Testis (tissue), 2 donors: ENCODE measurements at regions not wholly inside any gene's neighbourhood (a gene's known extent, or its start where the extent isn't known, plus 50 kb on each side); places are given as distances from the start of the nearest gene placed in this dataset.

Source experiments
- DNase-seq: peaks from one replicate; pipeline ENCODE4 v3.0.0-alpha.2; 2019
- H3K27ac ChIP-seq, 2 donors: fragments of 200-600 bp; sonication (generic); one replicate each; pipeline ENCODE4 v1.5.1; 2019
- H3K27me3 ChIP-seq: fragments of 200-600 bp; sonication (generic); one replicate; pipeline ENCODE4 v1.5.1; 2019
- H3K36me3 ChIP-seq: fragments of 200-600 bp; sonication (generic); one replicate; pipeline ENCODE4 v1.5.1; 2017; ENCODE audit warnings: low read depth; ENCODE audit errors: missing control alignments
- H3K4me1 ChIP-seq: fragments of 200-600 bp; sonication (generic); one replicate; pipeline ENCODE4 v1.5.1; 2019
- H3K4me3 ChIP-seq, 2 donors: fragments of 200-600 bp; sonication (generic); one replicate each; pipeline ENCODE4 v1.5.1; 2017 to 2019
- H3K9me3 ChIP-seq: fragments of 200-600 bp; sonication (generic); one replicate; pipeline ENCODE4 v1.5.1; 2017
- POLR2A ChIP-seq: fragments of 450-650 bp; IDR thresholded peaks from one replicate; pipeline ENCODE4 v1.6.1; 2017; ENCODE audit warnings: antibody characterized with exemption, mild to moderate bottlenecking, moderate library complexity
- WGBS, 2 donors: methylation state at CpG; one replicate each; pipeline ENCODE4 v1.1.5; 2018; 5-methylcytosine and 5-hydroxymethylcytosine counted together
- intact Hi-C: fragments of 100-400 bp; cut with DNase I; formaldehyde crosslinking; loops from one replicate; pipeline ENCODE4 v1.15.1; 2023; ENCODE audit warnings: low total_unique reads
- TF ChIP-seq, protein P1 (sequence below), 3 experiments: fragments of 450-650 bp in 2 of 3; fragments of 200-600 bp in 1 of 3; sonication (generic) in 1 of 3; IDR thresholded peaks; one replicate each; pipeline ENCODE4 v1.5.1; 2016 to 2019; ENCODE audit warnings: antibody characterized with exemption in 3 of 3, mild to moderate bottlenecking in 2 of 3, moderate library complexity in 1 of 3

- no peak for TF ChIP-seq POLR2A
- TF ChIP-seq, protein P1, sequence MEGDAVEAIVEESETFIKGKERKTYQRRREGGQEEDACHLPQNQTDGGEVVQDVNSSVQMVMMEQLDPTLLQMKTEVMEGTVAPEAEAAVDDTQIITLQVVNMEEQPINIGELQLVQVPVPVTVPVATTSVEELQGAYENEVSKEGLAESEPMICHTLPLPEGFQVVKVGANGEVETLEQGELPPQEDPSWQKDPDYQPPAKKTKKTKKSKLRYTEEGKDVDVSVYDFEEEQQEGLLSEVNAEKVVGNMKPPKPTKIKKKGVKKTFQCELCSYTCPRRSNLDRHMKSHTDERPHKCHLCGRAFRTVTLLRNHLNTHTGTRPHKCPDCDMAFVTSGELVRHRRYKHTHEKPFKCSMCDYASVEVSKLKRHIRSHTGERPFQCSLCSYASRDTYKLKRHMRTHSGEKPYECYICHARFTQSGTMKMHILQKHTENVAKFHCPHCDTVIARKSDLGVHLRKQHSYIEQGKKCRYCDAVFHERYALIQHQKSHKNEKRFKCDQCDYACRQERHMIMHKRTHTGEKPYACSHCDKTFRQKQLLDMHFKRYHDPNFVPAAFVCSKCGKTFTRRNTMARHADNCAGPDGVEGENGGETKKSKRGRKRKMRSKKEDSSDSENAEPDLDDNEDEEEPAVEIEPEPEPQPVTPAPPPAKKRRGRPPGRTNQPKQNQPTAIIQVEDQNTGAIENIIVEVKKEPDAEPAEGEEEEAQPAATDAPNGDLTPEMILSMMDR (IDR thresholded peaks at IDR 0.05): no peak
- H3K27me3 ChIP-seq: no peaks in the 10 kb centered on the region
- WGBS, 2 donors: 88 to 100% methylated on average over 1 of the region's 1 CpG
Measured at GRCh38 chr5:163281512-163281911, 155.9 kb upstream of the CCNG1 start.

GRCh38 chr5:163293836-163294235 lies 143.6 kb upstream of the CCNG1 start:
- Histone ChIP-seq H3K4me3 (no peak overlapping the region), H3K4me1 (no peaks in the 10 kb centered on the region), H3K9me3 (no peaks in the 10 kb centered on the region), H3K36me3 (no peaks in the 10 kb centered on the region), H3K27ac (no peak overlapping the region), H3K27me3 (no peaks in the 10 kb centered on the region)
- WGBS, 2 donors: 83 to 89% methylated on average over 1 of the region's 1 CpG
- intact Hi-C loops: no loop called here
- no peak for DNase-seq
- no peak for TF ChIP-seq POLR2A
- TF ChIP-seq, protein P1 (IDR thresholded peaks at IDR 0.05): no peak

More at GRCh38 chr5:163281512-163281911, 155.9 kb upstream of the CCNG1 start:
- H3K9me3 ChIP-seq: no peaks in the 10 kb centered on the region
- intact Hi-C loops: no loop called here
- no peak for DNase-seq
- H3K4me3 ChIP-seq: no peak overlapping the region
- no peak overlapping the region for H3K27ac ChIP-seq
- H3K36me3 ChIP-seq: no peaks in the 10 kb centered on the region
- H3K4me1 ChIP-seq: no peaks in the 10 kb centered on the region

DNA sequence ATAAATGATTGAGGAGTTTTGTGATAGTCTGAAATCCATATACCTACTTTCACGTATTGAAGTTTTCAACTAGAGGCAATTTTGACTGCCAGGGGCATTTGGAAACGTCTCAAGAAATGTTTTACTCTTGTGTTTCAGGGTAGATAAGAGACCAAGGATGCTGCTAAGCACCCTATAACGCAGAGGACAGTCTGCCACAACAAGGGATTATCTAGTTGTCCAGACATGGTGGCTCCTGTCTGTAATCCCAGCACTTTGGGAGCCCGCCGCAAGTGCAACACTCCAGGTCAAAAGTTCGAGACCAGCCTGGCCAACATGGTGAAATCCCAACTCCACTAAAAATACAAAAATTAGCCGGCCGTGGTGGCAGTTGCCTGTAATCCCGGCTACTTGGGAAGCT lies 133.7 kb upstream of the CCNG1 start:
- Histone ChIP-seq H3K27ac (no peak overlapping the region), H3K27me3 (no peaks in the 10 kb centered on the region), H3K36me3 (no peaks in the 10 kb centered on the region), H3K4me1 (no peaks in the 10 kb centered on the region), H3K9me3 (no peaks in the 10 kb centered on the region), H3K4me3 (no peak overlapping the region)
- intact Hi-C loops: no loop called here
- TF ChIP-seq POLR2A: no peak
- TF ChIP-seq, protein P1 (IDR thresholded peaks at IDR 0.05): no peak
- no peak for DNase-seq
- WGBS, 2 donors: 75 to 84% methylated on average over 9 of the region's 9 CpGs

DNA sequence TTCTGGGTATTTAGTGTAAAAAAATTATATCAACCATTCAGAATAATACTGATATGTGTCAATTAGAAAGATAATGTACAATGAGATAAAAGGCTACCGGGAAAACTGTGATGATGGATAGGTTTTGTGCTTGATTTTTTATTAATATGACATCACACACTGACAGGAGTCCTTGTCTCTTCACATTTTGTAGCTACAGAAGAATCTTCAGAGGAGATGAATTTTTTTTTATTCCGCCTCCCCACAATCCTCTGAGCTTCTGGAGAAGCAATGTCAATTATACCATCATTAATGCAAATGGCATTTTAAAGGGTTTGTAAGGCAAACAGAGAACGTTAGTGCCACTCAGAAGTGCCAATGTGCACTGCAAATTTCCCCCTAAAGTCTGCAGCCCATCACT lies 131.7 kb upstream of the CCNG1 start:
- intact Hi-C loops: no loop called here
- Histone ChIP-seq H3K27me3 (no peaks in the 10 kb centered on the region), H3K9me3 (no peaks in the 10 kb centered on the region), H3K36me3 (no peaks in the 10 kb centered on the region), H3K4me1 (no peaks in the 10 kb centered on the region), H3K4me3 (no peak overlapping the region), H3K27ac (no peak overlapping the region)
- no peak for TF ChIP-seq POLR2A
- TF ChIP-seq, protein P1 (IDR thresholded peaks at IDR 0.05): no peak
- WGBS, 2 donors: 73 to 84% methylated on average over 3 of the region's 3 CpGs
- no peak for DNase-seq

- TF ChIP-seq, protein P1 (IDR thresholded peaks at IDR 0.05): peak in 1 of 3 experiments; percentile 19
- TF ChIP-seq POLR2A: no peak
- 68 to 71% methylated on average over 2 of the region's 2 CpGs for WGBS, 2 donors
Measured at GRCh38 chr5:163306421-163306820, 131.0 kb upstream of the CCNG1 start.

More at GRCh38 chr5:163306421-163306820, 131.0 kb upstream of the CCNG1 start:
- Histone ChIP-seq H3K27me3 (no peaks in the 10 kb centered on the region), H3K36me3 (no peaks in the 10 kb centered on the region), H3K9me3 (no peaks in the 10 kb centered on the region), H3K27ac (no peak overlapping the region), H3K4me3 (no peak overlapping the region), H3K4me1 (no peaks in the 10 kb centered on the region)
- intact Hi-C loops: no loop called here
- DNase-seq: no peak
